ENCODE measurements at regions not wholly inside any gene's neighbourhood (a gene's known extent, or its start where the extent isn't known, plus 50 kb on each side); places are given as distances from the start of the nearest gene placed in this dataset.

DNA sequence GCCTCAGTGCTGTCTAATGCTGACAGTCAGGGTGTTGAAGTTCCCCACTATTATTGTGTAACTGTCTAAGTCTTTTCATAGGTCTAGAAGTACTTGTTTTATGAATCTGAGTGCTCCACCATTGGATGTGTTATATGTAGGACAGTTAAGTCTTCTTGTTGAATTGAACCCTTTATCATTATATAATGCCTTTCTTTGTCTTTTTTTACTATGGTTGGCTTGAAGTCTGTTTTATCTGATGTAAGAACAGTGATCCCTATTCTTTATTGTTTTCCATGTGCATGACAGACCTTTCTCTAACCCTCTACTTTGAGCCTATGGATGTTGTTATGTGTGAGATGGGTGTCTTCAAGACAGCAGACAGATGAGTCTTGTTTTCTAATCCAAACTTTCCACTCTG is 107.8 kb upstream of the C11orf58 start:
- BruUV-seq (replicated peaks): no TSS peak
- in situ Hi-C loops (cut with HindIII; ENCODE audit: low pct_unique_long_range_greater_than_20kb, low sequenced_read_pairs) (no loop called here), intact Hi-C loops (cut with micrococcal nuclease; ENCODE audit: unreplicated experiment) (no loop called here)
- ATAC-seq (no peak), DNase-seq (ENCODE audit: low read depth, low spot score) (no peak)
- no peak overlapping the region for H3K27ac ChIP-seq (ENCODE audit: low read length)
- CTCF ChIA-PET: no interaction called here
- POLR2A ChIA-PET: no interaction called here
- H3K4me3 ChIP-seq (ENCODE audit: low read depth in 2 of 2, low read length in 2 of 2): no peak overlapping the region
- H3K27me3 ChIP-seq (ENCODE audit: control insufficient read depth, insufficient read depth, low read length): no peaks in the 10 kb centered on the region
- H3K36me3 ChIP-seq (ENCODE audit: control insufficient read depth, insufficient read depth, low read length): no peaks in the 10 kb centered on the region
- H3K4me1 ChIP-seq (ENCODE audit: control insufficient read depth, insufficient read depth, low read length): no peaks in the 10 kb centered on the region
- TF ChIP-seq, protein P1, sequence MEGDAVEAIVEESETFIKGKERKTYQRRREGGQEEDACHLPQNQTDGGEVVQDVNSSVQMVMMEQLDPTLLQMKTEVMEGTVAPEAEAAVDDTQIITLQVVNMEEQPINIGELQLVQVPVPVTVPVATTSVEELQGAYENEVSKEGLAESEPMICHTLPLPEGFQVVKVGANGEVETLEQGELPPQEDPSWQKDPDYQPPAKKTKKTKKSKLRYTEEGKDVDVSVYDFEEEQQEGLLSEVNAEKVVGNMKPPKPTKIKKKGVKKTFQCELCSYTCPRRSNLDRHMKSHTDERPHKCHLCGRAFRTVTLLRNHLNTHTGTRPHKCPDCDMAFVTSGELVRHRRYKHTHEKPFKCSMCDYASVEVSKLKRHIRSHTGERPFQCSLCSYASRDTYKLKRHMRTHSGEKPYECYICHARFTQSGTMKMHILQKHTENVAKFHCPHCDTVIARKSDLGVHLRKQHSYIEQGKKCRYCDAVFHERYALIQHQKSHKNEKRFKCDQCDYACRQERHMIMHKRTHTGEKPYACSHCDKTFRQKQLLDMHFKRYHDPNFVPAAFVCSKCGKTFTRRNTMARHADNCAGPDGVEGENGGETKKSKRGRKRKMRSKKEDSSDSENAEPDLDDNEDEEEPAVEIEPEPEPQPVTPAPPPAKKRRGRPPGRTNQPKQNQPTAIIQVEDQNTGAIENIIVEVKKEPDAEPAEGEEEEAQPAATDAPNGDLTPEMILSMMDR (IDR thresholded peaks at IDR 0.05): no peak
- TF ChIP-seq TCF7L2 (IDR thresholded peaks at IDR 0.05; ENCODE audit: low read depth, low read length) (no peak), POLR2AphosphoS5 (IDR thresholded peaks at IDR 0.05; ENCODE audit: low read depth, low read length) (no peak), SIN3A (IDR thresholded peaks at IDR 0.05; ENCODE audit: borderline replicate concordance, insufficient read depth, low read depth, low read length) (no peak)
- TF ChIP-seq, protein P2, sequence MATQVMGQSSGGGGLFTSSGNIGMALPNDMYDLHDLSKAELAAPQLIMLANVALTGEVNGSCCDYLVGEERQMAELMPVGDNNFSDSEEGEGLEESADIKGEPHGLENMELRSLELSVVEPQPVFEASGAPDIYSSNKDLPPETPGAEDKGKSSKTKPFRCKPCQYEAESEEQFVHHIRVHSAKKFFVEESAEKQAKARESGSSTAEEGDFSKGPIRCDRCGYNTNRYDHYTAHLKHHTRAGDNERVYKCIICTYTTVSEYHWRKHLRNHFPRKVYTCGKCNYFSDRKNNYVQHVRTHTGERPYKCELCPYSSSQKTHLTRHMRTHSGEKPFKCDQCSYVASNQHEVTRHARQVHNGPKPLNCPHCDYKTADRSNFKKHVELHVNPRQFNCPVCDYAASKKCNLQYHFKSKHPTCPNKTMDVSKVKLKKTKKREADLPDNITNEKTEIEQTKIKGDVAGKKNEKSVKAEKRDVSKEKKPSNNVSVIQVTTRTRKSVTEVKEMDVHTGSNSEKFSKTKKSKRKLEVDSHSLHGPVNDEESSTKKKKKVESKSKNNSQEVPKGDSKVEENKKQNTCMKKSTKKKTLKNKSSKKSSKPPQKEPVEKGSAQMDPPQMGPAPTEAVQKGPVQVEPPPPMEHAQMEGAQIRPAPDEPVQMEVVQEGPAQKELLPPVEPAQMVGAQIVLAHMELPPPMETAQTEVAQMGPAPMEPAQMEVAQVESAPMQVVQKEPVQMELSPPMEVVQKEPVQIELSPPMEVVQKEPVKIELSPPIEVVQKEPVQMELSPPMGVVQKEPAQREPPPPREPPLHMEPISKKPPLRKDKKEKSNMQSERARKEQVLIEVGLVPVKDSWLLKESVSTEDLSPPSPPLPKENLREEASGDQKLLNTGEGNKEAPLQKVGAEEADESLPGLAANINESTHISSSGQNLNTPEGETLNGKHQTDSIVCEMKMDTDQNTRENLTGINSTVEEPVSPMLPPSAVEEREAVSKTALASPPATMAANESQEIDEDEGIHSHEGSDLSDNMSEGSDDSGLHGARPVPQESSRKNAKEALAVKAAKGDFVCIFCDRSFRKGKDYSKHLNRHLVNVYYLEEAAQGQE (IDR thresholded peaks at IDR 0.05; ENCODE audit: insufficient read depth in 1 of 2, low read depth in 2 of 2, low read length in 1 of 2): no peak
- no peaks in the 10 kb centered on the region for H3K9me3 ChIP-seq (ENCODE audit: control insufficient read depth, insufficient read depth, low read depth, low read length)

DNA sequence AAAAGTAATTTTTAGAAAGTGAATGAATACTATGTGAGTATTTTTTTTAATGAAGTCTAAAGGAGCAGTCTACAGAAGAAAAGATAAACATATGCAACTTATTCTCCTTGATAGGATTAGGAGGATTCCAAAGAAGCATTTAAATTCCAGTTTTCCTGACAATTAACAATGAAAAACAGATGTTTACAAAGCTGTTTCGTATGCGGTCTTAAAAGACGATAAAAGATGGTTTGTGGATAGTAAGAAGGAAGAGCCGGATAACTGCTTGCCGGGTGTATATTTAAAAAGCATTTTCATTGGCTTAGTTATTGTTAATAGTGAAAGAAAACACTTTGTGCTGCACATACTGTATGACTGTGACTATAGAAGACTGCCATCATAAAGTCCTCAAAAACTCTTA is 120.0 kb upstream of the C11orf58 start:
- no peaks in the 10 kb centered on the region for H3K9me3 ChIP-seq (ENCODE audit: control insufficient read depth, insufficient read depth, low read depth, low read length)
- no peak overlapping the region for H3K4me3 ChIP-seq (ENCODE audit: low read depth in 2 of 2, low read length in 2 of 2)
- intact Hi-C loops (cut with micrococcal nuclease; ENCODE audit: unreplicated experiment) (no loop called here), in situ Hi-C loops (cut with HindIII; ENCODE audit: low pct_unique_long_range_greater_than_20kb, low sequenced_read_pairs) (no loop called here)
- peaks cover 2% of the 10 kb centered on the region; the same call in 1 of the 2 replicates for H3K4me1 ChIP-seq (ENCODE audit: control insufficient read depth, insufficient read depth, low read length)
- peaks cover 31% of the 10 kb centered on the region for H3K27me3 ChIP-seq (ENCODE audit: control insufficient read depth, insufficient read depth, low read length)
- ChIA-PET POLR2A (no interaction called here), CTCF (no interaction called here)
- no peaks in the 10 kb centered on the region for H3K36me3 ChIP-seq (ENCODE audit: control insufficient read depth, insufficient read depth, low read length)
- ATAC-seq (no peak), DNase-seq (ENCODE audit: low read depth, low spot score) (no peak)
- no peak overlapping the region for H3K27ac ChIP-seq (ENCODE audit: low read length)
- BruUV-seq (replicated peaks): no TSS peak
- no peak for TF ChIP-seq TCF7L2 (IDR thresholded peaks at IDR 0.05; ENCODE audit: low read depth, low read length)
- TF ChIP-seq, protein P1 (IDR thresholded peaks at IDR 0.05): no peak
- no peak for TF ChIP-seq SIN3A (IDR thresholded peaks at IDR 0.05; ENCODE audit: borderline replicate concordance, insufficient read depth, low read depth, low read length)
- no peak for TF ChIP-seq POLR2AphosphoS5 (IDR thresholded peaks at IDR 0.05; ENCODE audit: low read depth, low read length)
- TF ChIP-seq, protein P2 (IDR thresholded peaks at IDR 0.05; ENCODE audit: insufficient read depth in 1 of 2, low read depth in 2 of 2, low read length in 1 of 2): no peak
